Choroid plexus epithelial cell (primary cell): ENCODE measurements at regions not wholly inside any gene's neighbourhood (a gene's known extent, or its start where the extent isn't known, plus 50 kb on each side); places are given as distances from the start of the nearest gene placed in this dataset.
A peak's percentile ranks its signal among the peaks of the same experiment; 100 is the strongest.

Experiments
- DNase-seq: peaks from one replicate; pipeline ENCODE4 v3.0.0-alpha.2; 2010; ENCODE audit warnings: low read depth
- H3K4me3 ChIP-seq: 2 replicates; pipeline ENCODE4 v1.5.1; 2011; ENCODE audit warnings: low read depth, mild to moderate bottlenecking, control low read depth, low read length, moderate library complexity
- CTCF ChIP-seq: conservative IDR thresholded peaks from 2 replicates; pipeline ENCODE4 v1.5.1; 2011; ENCODE audit warnings: low read depth, mild to moderate bottlenecking, control low read depth, inconsistent platforms, low read length, moderate library complexity

- DNase-seq = no peak
- no peak for TF ChIP-seq CTCF
- H3K4me3 ChIP-seq = no peak overlapping the region
Observed at GRCh38 chr3:70816346-70816745, 503.9 kb upstream of the MDFIC2 start.

GRCh38 chr3:70815817-70816216 is 503.4 kb upstream of the MDFIC2 start:
- no peak for TF ChIP-seq CTCF

GRCh38 chr3:70813311-70813710 is 500.9 kb upstream of the MDFIC2 start:
- H3K4me3 ChIP-seq = no peak overlapping the region
- DNase-seq = no peak
- no peak for TF ChIP-seq CTCF

More at GRCh38 chr3:70815817-70816216, 503.4 kb upstream of the MDFIC2 start:
- no peak for DNase-seq
- H3K4me3 ChIP-seq = no peak overlapping the region

GRCh38 chr3:70811880-70812279 is 499.4 kb upstream of the MDFIC2 start:
- no peak overlapping the region for H3K4me3 ChIP-seq
- no peak for TF ChIP-seq CTCF
- DNase-seq = peak; percentile 97

GRCh38 chr3:70808881-70809280 is 496.4 kb upstream of the MDFIC2 start:
- no peak for DNase-seq
- no peak overlapping the region for H3K4me3 ChIP-seq
- TF ChIP-seq CTCF = no peak

- no peak for DNase-seq
- no peak for TF ChIP-seq CTCF
- no peak overlapping the region for H3K4me3 ChIP-seq
Observed at GRCh38 chr3:70806556-70806955, 494.1 kb upstream of the MDFIC2 start.

- DNase-seq = no peak
Observed at GRCh38 chr3:70806021-70806420, 493.6 kb upstream of the MDFIC2 start.

More at GRCh38 chr3:70806021-70806420, 493.6 kb upstream of the MDFIC2 start:
- no peak for TF ChIP-seq CTCF
- no peak overlapping the region for H3K4me3 ChIP-seq
